ENCODE measurements at regions not wholly inside any gene's neighbourhood (a gene's known extent, or its start where the extent isn't known, plus 50 kb on each side); places are given as distances from the start of the nearest gene placed in this dataset.

DNA sequence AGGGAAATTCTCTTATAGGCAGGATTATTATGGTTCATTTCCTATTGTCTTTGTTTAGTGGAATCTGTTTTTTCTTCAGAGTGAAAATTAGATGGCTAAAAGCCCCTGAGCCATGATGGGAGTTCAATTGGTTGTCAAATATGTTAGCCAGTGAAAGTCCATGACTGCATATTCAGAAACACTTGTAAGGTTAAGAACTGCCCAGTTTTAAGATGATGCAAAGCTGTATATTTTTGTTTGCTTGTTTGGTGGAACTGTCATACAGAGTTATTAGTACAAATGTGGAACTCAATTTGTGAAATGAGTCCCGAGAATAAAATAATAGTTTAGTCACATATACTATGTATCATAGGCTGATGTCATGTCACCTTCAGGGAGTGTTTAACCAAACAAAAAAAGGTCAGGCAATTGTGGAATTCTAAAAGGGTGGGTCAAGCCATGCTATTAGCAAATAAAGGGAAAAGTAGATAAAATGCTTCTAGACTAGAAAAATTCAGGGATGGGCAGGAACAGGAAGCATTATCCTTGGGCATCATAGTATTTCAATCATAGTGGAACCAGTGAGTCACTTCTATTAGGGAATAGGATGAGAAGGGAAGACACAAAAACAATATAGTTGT lies 248.3 kb upstream of the SLITRK1 start:
- ChIA-PET POLR2A (no interaction called here), RAD21 (ENCODE audit: low non-redundant PET in 1 of 2, low total read pairs in 2 of 2, uncharacterized antibody in 2 of 2, unreplicated experiment in 2 of 2) (no interaction called here), CTCF (no interaction called here)
- Histone ChIP-seq H3K27ac (ENCODE audit: low read depth, low read length) (no peak overlapping the region), H3K9ac (ENCODE audit: low read length) (no peak overlapping the region), H2AFZ (ENCODE audit: low read depth, low read length, poor library complexity, severe bottlenecking) (no peak overlapping the region), H3K27me3 (ENCODE audit: insufficient read depth, low read length) (no peaks in the 10 kb centered on the region), H3K9me2 (ENCODE audit: insufficient read depth) (no peaks in the 10 kb centered on the region), H3K4me3 (replicated peaks in 1 of 2; ENCODE audit: low read depth in 1 of 2, low read length in 2 of 2) (no peak overlapping the region), H3K79me2 (ENCODE audit: insufficient read depth, low read length) (no peaks in the 10 kb centered on the region), H3K36me3 (ENCODE audit: control insufficient read depth in 1 of 2, insufficient read depth in 2 of 2, low read length in 2 of 2) (no peaks in the 10 kb centered on the region), H3K9me3 (ENCODE audit: control insufficient read depth in 1 of 2, insufficient read depth in 1 of 2, low read depth in 1 of 2, low read length in 2 of 2) (no peaks in the 10 kb centered on the region), H4K20me1 (ENCODE audit: insufficient read depth) (no peaks in the 10 kb centered on the region), H3K4me1 (ENCODE audit: control insufficient read depth in 1 of 2, insufficient read depth in 2 of 2, low read length in 2 of 2) (no peaks in the 10 kb centered on the region), H3K4me2 (ENCODE audit: low read length) (no peak overlapping the region)
- no TSS peak for BruUV-seq (replicated peaks)
- no peak for TF ChIP-seq SP1 (IDR thresholded peaks at IDR 0.05; ENCODE audit: low read depth)
- TF ChIP-seq MAX (IDR thresholded peaks at IDR 0.05) = no peak
- TF ChIP-seq POLR2A (IDR thresholded peaks at IDR 0.05; ENCODE audit: borderline replicate concordance, extremely low read depth, insufficient read depth, insufficient read length) = no peak
- TF ChIP-seq ZFX (IDR thresholded peaks at IDR 0.05) = no peak
- TF ChIP-seq SRF (IDR thresholded peaks at IDR 0.05; ENCODE audit: low read depth) = no peak
- TF ChIP-seq REST (IDR thresholded peaks at IDR 0.05; ENCODE audit: low read depth) = no peak
- no peak for TF ChIP-seq EZH2 (IDR thresholded peaks at IDR 0.05)
- no peak for TF ChIP-seq CTCF (IDR thresholded peaks at IDR 0.05 in 2 of 3, conservative IDR thresholded peaks at IDR 0.05 in 1 of 3; ENCODE audit: borderline replicate concordance in 1 of 3, insufficient read depth in 1 of 3, low read depth in 2 of 3, low read length in 2 of 3)
- TF ChIP-seq POLR2AphosphoS5 (IDR thresholded peaks at IDR 0.05; ENCODE audit: low read depth, low read length) = no peak
- no peak for TF ChIP-seq FOSL1 (IDR thresholded peaks at IDR 0.05; ENCODE audit: low read depth)
- TF ChIP-seq TCF7L2 (IDR thresholded peaks at IDR 0.05; ENCODE audit: borderline replicate concordance, extremely low read depth, insufficient read depth, insufficient read length) = no peak
- TF ChIP-seq JUND (IDR thresholded peaks at IDR 0.05) = no peak
- no peak for TF ChIP-seq ZNF274 (IDR thresholded peaks at IDR 0.05; ENCODE audit: low read depth, low read length)
- TF ChIP-seq ELF1 (IDR thresholded peaks at IDR 0.05; ENCODE audit: borderline replicate concordance, low read depth) = no peak
- TF ChIP-seq ATF3 (IDR thresholded peaks at IDR 0.05) = no peak
- no peak for TF ChIP-seq YY1 (IDR thresholded peaks at IDR 0.05; ENCODE audit: extremely low read depth, insufficient replicate concordance, low read depth, low read length)
- TF ChIP-seq EZH2phosphoT487 (IDR thresholded peaks at IDR 0.05; ENCODE audit: borderline replicate concordance) = no peak
- TF ChIP-seq CEBPB (IDR thresholded peaks at IDR 0.05; ENCODE audit: low read depth) = no peak
- TF ChIP-seq SIN3A (IDR thresholded peaks at IDR 0.05; ENCODE audit: low read depth) = no peak
- TF ChIP-seq CBX3 (IDR thresholded peaks at IDR 0.05; ENCODE audit: low read depth) = no peak
- ATAC-seq = no peak
- no peak for DNase-seq (ENCODE audit: low read depth, low spot score)
- intact Hi-C loops (cut with micrococcal nuclease) = no loop called here

Measured in HCT116 (cell line).